ENCODE measurements at regions not wholly inside any gene's neighbourhood (a gene's known extent, or its start where the extent isn't known, plus 50 kb on each side); places are given as distances from the start of the nearest gene placed in this dataset.
A peak's percentile ranks its signal among the peaks of the same experiment; 100 is the strongest.

DNA sequence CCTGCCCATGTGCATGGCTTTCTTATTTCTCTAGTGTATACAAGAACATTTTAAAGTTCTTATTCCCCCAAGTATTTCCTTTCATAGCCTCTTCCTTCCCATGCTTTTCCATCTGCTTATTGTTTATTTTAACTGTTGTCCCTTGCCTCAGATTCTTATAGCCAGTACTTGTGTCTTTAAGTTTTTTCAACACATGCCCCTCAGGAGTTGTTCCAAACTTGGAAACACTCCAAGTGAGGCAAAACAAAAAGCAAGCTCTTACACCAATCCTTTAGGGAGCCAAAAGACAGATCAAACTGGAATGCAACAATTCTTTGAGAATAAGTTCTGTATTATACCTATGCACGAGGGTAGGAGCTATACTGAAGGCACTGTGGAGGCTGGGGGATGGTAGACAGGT, 222.0 kb upstream of the STK26 start:
- H3K4me3 ChIP-seq (ENCODE audit: low read depth, low read length), result no peak overlapping the region
- TF ChIP-seq CTCF (IDR thresholded peaks at IDR 0.05; ENCODE audit: insufficient read depth, low read depth, low read length, missing control alignments), result no peak
- DNase-seq (ENCODE audit: low read depth), result no peak

- H3K4me3 ChIP-seq (ENCODE audit: low read depth, low read length), result no peak overlapping the region
- no peak for DNase-seq (ENCODE audit: low read depth)
- no peak for TF ChIP-seq CTCF (IDR thresholded peaks at IDR 0.05; ENCODE audit: insufficient read depth, low read depth, low read length, missing control alignments)
These were observed 221.2 kb upstream of the STK26 start for GRCh38 chrX:131801911-131802310.

GRCh38 chrX:131802836-131803626, 220.1 kb upstream of the STK26 start:
- DNase-seq (ENCODE audit: low read depth), result peak; percentile 40
- peak; percentile 58 for TF ChIP-seq CTCF (IDR thresholded peaks at IDR 0.05; ENCODE audit: insufficient read depth, low read depth, low read length, missing control alignments)
- no peak overlapping the region for H3K4me3 ChIP-seq (ENCODE audit: low read depth, low read length)

- peak; percentile 62 for DNase-seq (ENCODE audit: low read depth)
- no peak overlapping the region for H3K4me3 ChIP-seq (ENCODE audit: low read depth, low read length)
- TF ChIP-seq CTCF (IDR thresholded peaks at IDR 0.05; ENCODE audit: insufficient read depth, low read depth, low read length, missing control alignments), result no peak
These were observed 210.0 kb upstream of the STK26 start for GRCh38 chrX:131812847-131813825.

GRCh38 chrX:131816551-131817136, 206.5 kb upstream of the STK26 start:
- no peak overlapping the region for H3K4me3 ChIP-seq (ENCODE audit: low read depth, low read length)
- TF ChIP-seq CTCF (IDR thresholded peaks at IDR 0.05; ENCODE audit: insufficient read depth, low read depth, low read length, missing control alignments), result no peak
- DNase-seq (ENCODE audit: low read depth), result peak; percentile 35

DNA sequence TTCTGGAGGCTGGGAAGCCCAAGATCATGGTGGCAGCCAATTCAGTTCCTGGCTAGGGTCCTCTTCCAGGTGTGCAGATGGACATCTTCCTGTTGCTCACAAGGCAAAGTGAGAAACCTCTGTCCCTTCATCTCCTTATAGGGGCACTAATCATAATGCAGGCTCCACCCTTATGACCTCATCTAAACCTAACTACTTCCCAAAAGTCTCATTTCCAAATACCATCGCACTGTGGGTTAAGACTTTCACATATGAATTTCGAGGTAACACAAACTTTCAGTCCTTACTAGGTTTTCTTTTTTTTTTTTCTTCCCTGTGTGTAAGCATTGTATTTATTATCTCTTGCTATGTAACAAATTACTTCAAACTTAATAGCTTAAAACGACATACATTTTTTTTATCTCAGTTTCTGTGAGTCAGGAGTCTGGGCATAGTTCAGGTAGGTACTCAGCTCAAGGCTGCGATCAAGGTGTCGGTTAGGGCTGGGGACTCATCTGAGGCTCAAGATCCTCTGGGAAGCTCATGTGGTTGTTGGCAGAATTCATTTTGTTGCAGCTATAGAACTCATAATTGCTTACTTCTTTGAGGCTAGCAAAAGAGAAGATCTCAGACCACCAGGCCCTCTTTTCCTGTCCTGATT, 204.7 kb upstream of the STK26 start:
- TF ChIP-seq CTCF (IDR thresholded peaks at IDR 0.05; ENCODE audit: insufficient read depth, low read depth, low read length, missing control alignments), result no peak
- DNase-seq (ENCODE audit: low read depth), result no peak
- no peak overlapping the region for H3K4me3 ChIP-seq (ENCODE audit: low read depth, low read length)

Measured in GM12865 (cell line).